ENCODE measurements at regions not wholly inside any gene's neighbourhood (a gene's known extent, or its start where the extent isn't known, plus 50 kb on each side); places are given as distances from the start of the nearest gene placed in this dataset.

GRCh38 chr12:93243689-93244513, 133.8 kb upstream of the NUDT4 start:
- Histone ChIP-seq H3K27me3 (replicated peaks in 1 of 4; ENCODE audit: control insufficient read depth in 3 of 4, extremely low read depth in 1 of 4, insufficient read depth in 3 of 4, low read length in 3 of 4) (peaks cover 0 to 1% (median 0%) of the 10 kb centered on the region in 4 experiments; a peak in 1 of 7 replicates), H4K91ac (replicated peaks; ENCODE audit: insufficient read length, low read length) (no peak overlapping the region), H3K4me1 (replicated peaks in 1 of 4; ENCODE audit: control insufficient read depth in 3 of 4, insufficient read depth in 4 of 4, low read length in 3 of 4) (peaks cover 0 to 2% (median 0%) of the 10 kb centered on the region in 4 experiments; a peak in 3 of 7 replicates), H3K4me3 (ENCODE audit: extremely low read depth in 1 of 4, insufficient read depth in 2 of 4, low read depth in 3 of 4, low read length in 4 of 4) (no peak overlapping the region), H3K18ac (ENCODE audit: extremely low read depth, low read length) (no peak overlapping the region), H2BK120ac (replicated peaks; ENCODE audit: low read depth, low read length) (no peak overlapping the region), H3K79me1 (ENCODE audit: low read depth, low read length) (no peaks in the 10 kb centered on the region), H2BK12ac (ENCODE audit: low read depth, low read length) (no peak overlapping the region), H3K14ac (ENCODE audit: insufficient read length) (no peak overlapping the region), H3K27ac (ENCODE audit: low read depth, low read length) (no peak overlapping the region), H3K9ac (replicated peaks in 1 of 4; ENCODE audit: extremely low read depth in 1 of 4, low read depth in 3 of 4, low read length in 3 of 4) (no peak overlapping the region), H3K79me2 (ENCODE audit: control insufficient read depth in 1 of 2, insufficient read depth in 2 of 2, low read length in 2 of 2) (no peaks in the 10 kb centered on the region), H3K9me3 (ENCODE audit: insufficient read depth in 2 of 2, low read depth in 1 of 2, low read length in 1 of 2) (0 out of 4 replicates have a peak, but pooled peaks cover 6 to 9% of the 10 kb centered on the region in 2 experiments), H3K4me2 (ENCODE audit: insufficient read depth in 1 of 2, low read depth in 2 of 2, low read length in 2 of 2) (no peak overlapping the region), H4K8ac (ENCODE audit: extremely low read depth, insufficient read depth, low read length) (no peak overlapping the region), H2BK15ac (ENCODE audit: low read length) (no peak overlapping the region), H3K23ac (ENCODE audit: insufficient read length) (no peak overlapping the region), H2AFZ (ENCODE audit: low read length) (no peak overlapping the region), H3K56ac (replicated peaks; ENCODE audit: insufficient read length, low read depth, low read length) (no peak overlapping the region), H4K20me1 (replicated peaks in 1 of 2; ENCODE audit: control insufficient read depth in 1 of 2, insufficient read depth in 2 of 2, low read length in 2 of 2) (no peaks in the 10 kb centered on the region), H2AK5ac (ENCODE audit: low read depth, low read length) (no peak overlapping the region), H4K5ac (ENCODE audit: insufficient read length, low read depth, low read length) (no peak overlapping the region), H2BK20ac (ENCODE audit: low read length) (no peak overlapping the region), H3K23me2 (ENCODE audit: low read depth, low read length) (no peaks in the 10 kb centered on the region; the same call in 1 of the 2 replicates), H2BK5ac (ENCODE audit: low read depth, low read length) (no peak overlapping the region), H3K36me3 (ENCODE audit: control insufficient read depth in 2 of 4, insufficient read depth in 4 of 4, low read length in 3 of 4) (no peaks in the 10 kb centered on the region), H3K4ac (replicated peaks; ENCODE audit: insufficient read length, low read depth, low read length) (no peak overlapping the region)
- 83% methylated on average over 4 of the region's 4 CpGs; no CpG with 5 or more reads in 1 of the 2 experiments for WGBS, 2 experiments (ENCODE audit: extremely low coverage in 1 of 2, insufficient coverage in 1 of 2, insufficient read length in 1 of 2, insufficient replicate concordance in 2 of 2, low coverage in 1 of 2, low lambda C conversion rate in 2 of 2, missing lambda C conversion rate in 1 of 2)
- FAIRE-seq: no peak
- DNase-seq (ENCODE audit: low read depth in 1 of 2, low spot score in 2 of 2): no peak
- ChIA-PET CTCF (ENCODE audit: partially characterized antibody) (interaction anchor here (0.8 to 2.1 kb wide), 9 partner anchors 8 to 256 kb away, joined by 3 to 5 read pairs (median 3); no protein-coding TSS in a partner anchor), POLR2A (ENCODE audit: partially characterized antibody) (interaction anchor here (0.9 kb wide), 1 partner anchor 15 kb away, joined by 3 read pairs; no protein-coding TSS in a partner anchor)
- TF ChIP-seq JUN (IDR thresholded peaks at IDR 0.05; ENCODE audit: low read depth, low read length) (no peak), RAD21 (IDR thresholded peaks at IDR 0.05 in 1 of 2, conservative IDR thresholded peaks at IDR 0.05 in 1 of 2; ENCODE audit: low read depth in 2 of 2, low read length in 2 of 2) (no peak), RXRA (IDR thresholded peaks at IDR 0.05; ENCODE audit: insufficient read depth, low read depth, low read length) (no peak), CREB1 (IDR thresholded peaks at IDR 0.05) (no peak), KDM1A (IDR thresholded peaks at IDR 0.05; ENCODE audit: borderline replicate concordance, low read length) (no peak), SIRT6 (IDR thresholded peaks at IDR 0.05; ENCODE audit: low read length) (no peak), SIX5 (IDR thresholded peaks at IDR 0.05; ENCODE audit: low read depth, low read length) (no peak), E2F6 (IDR thresholded peaks at IDR 0.05) (no peak), GABPA (IDR thresholded peaks at IDR 0.05; ENCODE audit: borderline replicate concordance, insufficient read depth, low read length) (no peak), EZH2 (IDR thresholded peaks at IDR 0.05; ENCODE audit: low read depth, low read length, severe bottlenecking) (no peak)

Data from H1 (cell line).